Tibial artery (tissue), 4 donors: ENCODE measurements at regions not wholly inside any gene's neighbourhood (a gene's known extent, or its start where the extent isn't known, plus 50 kb on each side); places are given as distances from the start of the nearest gene placed in this dataset.
"Not testable (repeated sequence)": the region's sequence is repeated elsewhere in the genome, so short reads cannot be mapped to it uniquely, and the experiment has no call there.

Experiments
- DNase-seq, 2 donors: peaks; one replicate each; pipeline ENCODE4 v3.0.0-alpha.2; 2019
- H3K27ac ChIP-seq, 2 donors: fragments of 200-600 bp; sonication (generic) in 1 of 2; 1 replicate in 1 of 2; 2 replicates in 1 of 2; pipeline ENCODE4 v1.5.1; 2018 to 2019; ENCODE audit warnings: mild to moderate bottlenecking in 1 of 2
- H3K27me3 ChIP-seq, 2 donors: fragments of 200-600 bp; sonication (generic) in 1 of 2; one replicate each; pipeline versions ENCODE4 v1.5.1 to v1.6.0; 2016 to 2019
- H3K36me3 ChIP-seq, 3 donors: fragments of 200-600 bp; sonication (generic) in 2 of 3; one replicate each; pipeline ENCODE4 v1.5.1; 2016 to 2019; ENCODE audit warnings: mild to moderate bottlenecking in 2 of 3
- H3K4me1 ChIP-seq, 4 donors: fragments of 200-600 bp; sonication (generic) in 2 of 4; 1 replicate in 3 of 4; 2 replicates in 1 of 4; pipeline ENCODE4 v1.5.1; 2016 to 2019
- H3K4me3 ChIP-seq, 2 donors: fragments of 200-600 bp; sonication (generic) in 1 of 2; 1 replicate in 1 of 2; 2 replicates in 1 of 2; pipeline ENCODE4 v1.5.1; 2018 to 2019; ENCODE audit warnings: mild to moderate bottlenecking in 2 of 2
- H3K9me3 ChIP-seq, 3 donors: fragments of 200-600 bp; sonication (generic) in 1 of 3; one replicate each; pipeline ENCODE4 v1.5.1; 2016 to 2019
- intact Hi-C: fragments of 100-400 bp; cut with DNase I; formaldehyde crosslinking; loops from one replicate; pipeline ENCODE4 v1.15.0; 2023; ENCODE audit warnings: low total_unique reads
- TF ChIP-seq, protein P1 (sequence below), 2 experiments: fragments of 200-600 bp in 1 of 2; fragments of 450-650 bp in 1 of 2; IDR thresholded peaks; one replicate each; pipeline ENCODE4 v1.5.1; 2017 to 2019; ENCODE audit warnings: antibody characterized with exemption in 2 of 2, mild to moderate bottlenecking in 1 of 2, moderate library complexity in 1 of 2

DNA sequence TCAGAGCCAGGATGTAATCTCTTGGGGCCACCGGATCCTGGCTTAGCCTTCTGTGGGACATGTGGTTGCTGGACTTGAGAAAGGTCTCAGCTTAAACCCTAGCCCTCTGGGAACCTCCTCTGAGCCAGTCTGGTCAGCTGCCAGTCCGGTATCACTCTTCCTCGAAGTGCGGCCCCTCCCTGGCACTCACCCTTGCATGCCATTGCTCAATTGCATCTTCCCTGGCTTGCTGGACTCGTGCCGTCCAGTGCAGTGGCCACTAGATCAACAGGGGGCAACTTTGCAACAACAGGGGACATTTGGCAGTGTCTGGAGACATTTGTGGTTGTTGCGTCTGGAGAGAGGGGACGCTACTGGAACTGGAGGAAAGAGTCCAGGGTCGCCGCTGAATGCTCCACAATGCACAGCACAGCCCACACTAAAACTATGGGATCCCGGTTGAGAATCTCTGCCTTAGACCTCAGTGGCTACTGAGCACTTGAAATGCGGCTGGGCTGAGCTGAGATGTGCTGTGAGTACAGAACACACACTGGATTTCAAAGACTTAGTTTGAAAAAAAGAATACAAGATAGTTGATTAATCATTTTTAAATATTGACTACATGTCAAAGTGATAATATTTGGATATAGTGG, 152.1 kb downstream of the TFAP2C start:
- intact Hi-C loops: no loop called here
- H3K27ac ChIP-seq: no peak overlapping the region

GRCh38 chr20:56781987-56782560, 153.0 kb downstream of the TFAP2C start:
- intact Hi-C loops, H3K27ac ChIP-seq, H3K4me3 ChIP-seq, DNase-seq, H3K4me1 ChIP-seq, H3K36me3 ChIP-seq, H3K9me3 ChIP-seq: not testable (repeated sequence)
- H3K27me3 ChIP-seq: peaks cover 0 to 31% of the 10 kb centered on the region in 2 donors

More for the DNA sequence above, 152.1 kb downstream of the TFAP2C start:
- TF ChIP-seq, protein P1, sequence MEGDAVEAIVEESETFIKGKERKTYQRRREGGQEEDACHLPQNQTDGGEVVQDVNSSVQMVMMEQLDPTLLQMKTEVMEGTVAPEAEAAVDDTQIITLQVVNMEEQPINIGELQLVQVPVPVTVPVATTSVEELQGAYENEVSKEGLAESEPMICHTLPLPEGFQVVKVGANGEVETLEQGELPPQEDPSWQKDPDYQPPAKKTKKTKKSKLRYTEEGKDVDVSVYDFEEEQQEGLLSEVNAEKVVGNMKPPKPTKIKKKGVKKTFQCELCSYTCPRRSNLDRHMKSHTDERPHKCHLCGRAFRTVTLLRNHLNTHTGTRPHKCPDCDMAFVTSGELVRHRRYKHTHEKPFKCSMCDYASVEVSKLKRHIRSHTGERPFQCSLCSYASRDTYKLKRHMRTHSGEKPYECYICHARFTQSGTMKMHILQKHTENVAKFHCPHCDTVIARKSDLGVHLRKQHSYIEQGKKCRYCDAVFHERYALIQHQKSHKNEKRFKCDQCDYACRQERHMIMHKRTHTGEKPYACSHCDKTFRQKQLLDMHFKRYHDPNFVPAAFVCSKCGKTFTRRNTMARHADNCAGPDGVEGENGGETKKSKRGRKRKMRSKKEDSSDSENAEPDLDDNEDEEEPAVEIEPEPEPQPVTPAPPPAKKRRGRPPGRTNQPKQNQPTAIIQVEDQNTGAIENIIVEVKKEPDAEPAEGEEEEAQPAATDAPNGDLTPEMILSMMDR (IDR thresholded peaks at IDR 0.05): no peak
- DNase-seq: no peak
- no peaks in the 10 kb centered on the region for H3K9me3 ChIP-seq
- no peaks in the 10 kb centered on the region for H3K4me1 ChIP-seq
- no peaks in the 10 kb centered on the region for H3K36me3 ChIP-seq
- no peak overlapping the region for H3K4me3 ChIP-seq
- H3K27me3 ChIP-seq: peaks cover 0 to 31% of the 10 kb centered on the region in 2 donors

DNA sequence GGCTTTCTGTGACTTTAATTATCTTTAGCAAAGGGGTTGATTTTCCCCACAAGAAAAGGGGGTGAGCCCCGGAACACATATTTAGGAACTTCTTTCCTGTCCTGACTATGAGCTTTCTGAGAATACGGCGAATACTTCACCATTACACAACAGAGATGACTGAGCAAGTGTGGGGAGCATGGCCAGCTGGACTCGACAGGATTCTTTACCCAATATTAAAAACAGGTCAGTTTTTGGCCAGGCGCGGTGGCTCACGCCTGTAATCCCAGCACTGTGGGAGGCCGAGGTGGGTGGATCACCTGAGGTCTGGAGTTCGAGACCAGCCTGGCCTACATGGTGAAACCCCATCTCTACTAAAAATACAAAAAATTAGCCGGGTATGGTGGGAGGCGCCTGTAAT, 153.7 kb downstream of the TFAP2C start:
- peaks cover 0 to 31% of the 10 kb centered on the region in 2 donors for H3K27me3 ChIP-seq
- intact Hi-C loops, DNase-seq, H3K36me3 ChIP-seq, H3K27ac ChIP-seq, H3K9me3 ChIP-seq, H3K4me3 ChIP-seq, H3K4me1 ChIP-seq: not testable (repeated sequence)

- Histone ChIP-seq H3K4me3 (no peak overlapping the region), H3K36me3 (no peaks in the 10 kb centered on the region), H3K4me1 (no peaks in the 10 kb centered on the region), H3K27ac (no peak overlapping the region), H3K9me3 (no peaks in the 10 kb centered on the region), H3K27me3 (peaks cover 0 to 27% of the 10 kb centered on the region in 2 donors)
- DNase-seq: no peak
- intact Hi-C loops: no loop called here
- TF ChIP-seq, protein P1 (IDR thresholded peaks at IDR 0.05): no peak
Observed at GRCh38 chr20:56783826-56784225, 154.7 kb downstream of the TFAP2C start.

DNA sequence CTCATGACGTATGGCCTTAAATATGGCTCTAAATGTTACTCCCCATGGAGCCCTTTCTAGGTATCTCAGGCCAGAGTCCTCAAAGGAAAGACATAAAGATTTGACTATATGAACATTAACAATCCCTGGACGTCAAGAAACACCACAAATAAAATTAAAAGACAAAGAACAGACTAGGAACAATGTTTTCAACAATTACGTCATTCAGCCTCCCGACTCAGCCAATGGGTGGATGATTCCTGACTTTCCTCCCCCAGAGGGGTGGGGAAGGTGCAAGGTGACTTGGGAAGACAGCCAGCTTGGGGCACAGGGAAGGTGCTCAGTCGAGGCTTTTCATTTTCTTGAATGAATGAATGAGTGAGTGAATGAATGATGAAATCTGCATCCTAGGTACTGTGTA, 157.4 kb downstream of the TFAP2C start:
- Histone ChIP-seq H3K4me3 (no peak overlapping the region), H3K27ac (no peak overlapping the region), H3K4me1 (no peaks in the 10 kb centered on the region), H3K27me3 (peaks cover 0 to 9% of the 10 kb centered on the region in 2 donors), H3K9me3 (no peaks in the 10 kb centered on the region), H3K36me3 (no peaks in the 10 kb centered on the region)
- DNase-seq: no peak
- TF ChIP-seq, protein P1 (IDR thresholded peaks at IDR 0.05): no peak
- intact Hi-C loops: no loop called here

DNA sequence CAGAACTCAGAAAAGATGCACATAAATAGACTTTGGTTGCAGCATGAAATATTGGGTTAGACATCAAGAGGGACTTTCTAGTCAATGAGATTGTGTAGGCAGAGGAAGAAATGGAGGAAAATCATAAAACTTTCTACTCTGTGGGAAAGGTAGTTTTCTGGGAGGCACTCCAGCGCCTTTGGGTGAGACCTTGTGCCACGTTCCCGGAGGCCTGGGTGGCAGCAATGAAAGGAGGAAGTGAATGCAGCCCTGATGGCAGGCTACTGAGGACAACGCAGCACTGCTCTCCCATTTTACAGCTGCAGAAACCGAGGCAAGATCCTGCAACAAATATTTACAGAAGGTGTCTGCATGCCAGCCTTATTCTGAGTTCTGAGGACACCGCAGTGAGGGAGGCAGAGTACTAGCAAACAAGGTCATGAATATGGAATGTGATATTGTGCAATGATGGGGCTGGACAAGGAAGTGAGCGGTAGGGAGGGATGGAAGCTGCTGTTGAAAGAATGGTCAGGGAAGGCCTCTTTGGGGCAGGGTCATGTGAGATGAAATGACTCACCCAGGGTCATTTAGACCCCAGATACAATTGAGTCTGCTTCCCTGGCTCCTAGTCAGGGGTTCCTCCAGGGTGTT, 159.1 kb downstream of the TFAP2C start:
- Histone ChIP-seq H3K36me3 (no peaks in the 10 kb centered on the region), H3K27me3 (peaks cover 0 to 1% of the 10 kb centered on the region in 2 donors), H3K4me1 (no peaks in the 10 kb centered on the region), H3K4me3 (no peak overlapping the region), H3K9me3 (no peaks in the 10 kb centered on the region), H3K27ac (no peak overlapping the region)
- peak in 1 of 2 donors; percentile 35 for DNase-seq
- TF ChIP-seq, protein P1 (IDR thresholded peaks at IDR 0.05): no peak
- intact Hi-C loops: no loop called here
